ENCODE measurements at regions not wholly inside any gene's neighbourhood (a gene's known extent, or its start where the extent isn't known, plus 50 kb on each side); places are given as distances from the start of the nearest gene placed in this dataset.

GRCh38 chr14:88990856-88991255 lies 166.4 kb downstream of the TTC8 start:
- DNase-seq (ENCODE audit: low read depth), result no peak
- no peak overlapping the region for H3K4me3 ChIP-seq (replicated peaks; ENCODE audit: low read depth, low read length)
- TF ChIP-seq CTCF (IDR thresholded peaks at IDR 0.05; ENCODE audit: low read length, missing control alignments), result no peak

- H3K4me3 ChIP-seq (replicated peaks; ENCODE audit: low read depth, low read length), result no peak overlapping the region
- TF ChIP-seq CTCF (IDR thresholded peaks at IDR 0.05; ENCODE audit: low read length, missing control alignments), result no peak
- DNase-seq (ENCODE audit: low read depth), result no peak
These were observed 167.6 kb downstream of the TTC8 start for GRCh38 chr14:88992011-88992410.

GRCh38 chr14:88993946-88994345 lies 169.5 kb downstream of the TTC8 start:
- TF ChIP-seq CTCF (IDR thresholded peaks at IDR 0.05; ENCODE audit: low read length, missing control alignments), result no peak
- DNase-seq (ENCODE audit: low read depth), result peak; percentile 79
- no peak overlapping the region for H3K4me3 ChIP-seq (replicated peaks; ENCODE audit: low read depth, low read length)

- DNase-seq (ENCODE audit: low read depth), result peak; percentile 66
- no peak for TF ChIP-seq CTCF (IDR thresholded peaks at IDR 0.05; ENCODE audit: low read length, missing control alignments)
- H3K4me3 ChIP-seq (replicated peaks; ENCODE audit: low read depth, low read length), result no peak overlapping the region
These were observed 171.2 kb downstream of the TTC8 start for GRCh38 chr14:88995437-88996198.

GRCh38 chr14:88998027-88998426 lies 173.6 kb downstream of the TTC8 start:
- no peak overlapping the region for H3K4me3 ChIP-seq (replicated peaks; ENCODE audit: low read depth, low read length)
- no peak for TF ChIP-seq CTCF (IDR thresholded peaks at IDR 0.05; ENCODE audit: low read length, missing control alignments)
- no peak for DNase-seq (ENCODE audit: low read depth)

GRCh38 chr14:88999137-88999536 lies 174.7 kb downstream of the TTC8 start:
- TF ChIP-seq CTCF (IDR thresholded peaks at IDR 0.05; ENCODE audit: low read length, missing control alignments), result no peak
- no peak for DNase-seq (ENCODE audit: low read depth)
- H3K4me3 ChIP-seq (replicated peaks; ENCODE audit: low read depth, low read length), result no peak overlapping the region

Measured in fibroblast of pulmonary artery (primary cell).